H1 (cell line): ENCODE measurements at regions not wholly inside any gene's neighbourhood (a gene's known extent, or its start where the extent isn't known, plus 50 kb on each side); places are given as distances from the start of the nearest gene placed in this dataset.

Experiments used
- CTCF ChIA-PET: fragments of 300-600 bp; sonication (Branson Sonifier 250); formaldehyde crosslinking; loops from one replicate; lab custom pipeline; 2021; ENCODE audit not compliant: partially characterized antibody; lab: Charles Lee
- POLR2A ChIA-PET: fragments of 300-600 bp; sonication (Branson Sonifier 250); formaldehyde crosslinking; loops from one replicate; lab custom pipeline; 2021; ENCODE audit warnings: inconsistent platforms; ENCODE audit not compliant: partially characterized antibody; lab: Charles Lee
- DNase-seq, 2 experiments: peaks; one replicate each; pipeline versions ENCODE4 v3.0.0 to v3.0.0-alpha.2; 2010 to 2022; ENCODE audit warnings: low spot score in 2 of 2, low read depth in 1 of 2, mixed read lengths in 1 of 2
- FAIRE-seq: peaks from 2 replicates; lab custom pipeline; 2011; peaks lifted over from hg19 to GRCh38; lab: Jason Lieb, UNC
- H2AFZ ChIP-seq: 2 replicates; pipeline ENCODE4 v1.8.1; 2012; ENCODE audit warnings: low read length, inconsistent platforms
- H2AK5ac ChIP-seq: 2 replicates; pipeline ENCODE4 v1.6.1; 2013; ENCODE audit warnings: low read depth, low read length
- H2BK120ac ChIP-seq: replicated peaks from 2 replicates; pipeline ENCODE3; 2013; ENCODE audit warnings: low read depth, low read length, inconsistent platforms
- H2BK12ac ChIP-seq: 2 replicates; pipeline ENCODE4 v1.6.1; 2013; ENCODE audit warnings: low read depth, low read length
- H2BK15ac ChIP-seq: 2 replicates; pipeline ENCODE4 v1.6.1; 2013; ENCODE audit warnings: low read length
- H2BK20ac ChIP-seq: 2 replicates; pipeline ENCODE4 v1.6.1; 2013; ENCODE audit warnings: low read length
- H2BK5ac ChIP-seq: 2 replicates; pipeline ENCODE4 v1.6.1; 2013; ENCODE audit warnings: low read depth, low read length
- H3K14ac ChIP-seq: 2 replicates; pipeline ENCODE4 v1.6.1; 2013; ENCODE audit warnings: inconsistent platforms; ENCODE audit not compliant: insufficient read length
- H3K18ac ChIP-seq: 2 replicates; pipeline ENCODE4 v1.6.1; 2013; ENCODE audit warnings: low read length; ENCODE audit errors: extremely low read depth
- H3K23ac ChIP-seq: 2 replicates; pipeline ENCODE4 v1.6.1; 2013; ENCODE audit warnings: inconsistent platforms; ENCODE audit not compliant: insufficient read length
- H3K23me2 ChIP-seq: 2 replicates; pipeline ENCODE4 v1.6.1; 2013; ENCODE audit warnings: low read depth, low read length
- H3K27ac ChIP-seq: 2 replicates; pipeline ENCODE4 v1.6.1; 2011; ENCODE audit warnings: low read depth, low read length, inconsistent platforms
- H3K27me3 ChIP-seq, 4 experiments: replicated peaks in 1 of 4; 1 replicate in 1 of 4; 2 replicates in 3 of 4; pipeline versions ENCODE4 v1.6.1 to v1.8.1; 2011 to 2013; ENCODE audit warnings: low read length in 3 of 4, mild to moderate bottlenecking in 3 of 4, inconsistent platforms in 2 of 4, mixed read lengths in 2 of 4, moderate library complexity in 1 of 4; ENCODE audit not compliant: control insufficient read depth in 3 of 4, insufficient read depth in 3 of 4; ENCODE audit errors: extremely low read depth in 1 of 4
- H3K36me3 ChIP-seq, 4 experiments: 2 replicates each; pipeline versions ENCODE4 v1.6.1 to v1.8.1; 2011 to 2013; ENCODE audit warnings: mild to moderate bottlenecking in 4 of 4, low read length in 3 of 4, moderate library complexity in 2 of 4, control low read depth in 1 of 4, inconsistent platforms in 1 of 4; ENCODE audit not compliant: insufficient read depth in 4 of 4, control insufficient read depth in 2 of 4
- H3K4ac ChIP-seq: replicated peaks from 2 replicates; pipeline ENCODE3; 2013; ENCODE audit warnings: low read length, low read depth, mixed read lengths, inconsistent platforms; ENCODE audit not compliant: insufficient read length
- H3K4me1 ChIP-seq, 4 experiments: replicated peaks in 1 of 4; 1 replicate in 1 of 4; 2 replicates in 3 of 4; pipeline versions ENCODE4 v1.6.1 to v1.8.1; 2011 to 2013; ENCODE audit warnings: low read length in 3 of 4, inconsistent platforms in 2 of 4, mixed read lengths in 1 of 4; ENCODE audit not compliant: insufficient read depth in 4 of 4, control insufficient read depth in 3 of 4
- H3K4me2 ChIP-seq, 2 experiments: 2 replicates each; pipeline versions ENCODE4 v1.6.1 to v1.8.1; 2011 to 2013; ENCODE audit warnings: low read depth in 2 of 2, low read length in 2 of 2, control low read depth in 1 of 2, inconsistent platforms in 1 of 2, mild to moderate bottlenecking in 1 of 2; ENCODE audit not compliant: insufficient read depth in 1 of 2
- H3K4me3 ChIP-seq, 4 experiments: fragments of 200-600, 300-600 bp in 1 of 4; sonication (generic), shearing (Covaris generic), sonication (Bioruptor Twin) in 1 of 4; 2 replicates each; pipeline versions ENCODE4 v1.5.1 to v1.8.1; 2011 to 2016; ENCODE audit warnings: low read length in 4 of 4, low read depth in 3 of 4, control low read depth in 2 of 4, inconsistent platforms in 2 of 4, mild to moderate bottlenecking in 2 of 4, mixed read lengths in 1 of 4, moderate library complexity in 1 of 4; ENCODE audit not compliant: insufficient read depth in 2 of 4; ENCODE audit errors: extremely low read depth in 1 of 4
- H3K56ac ChIP-seq: replicated peaks from 2 replicates; pipeline ENCODE3; 2013; ENCODE audit warnings: low read depth, mild to moderate bottlenecking, mixed read lengths, low read length, inconsistent platforms; ENCODE audit not compliant: insufficient read length
- H3K79me1 ChIP-seq: 2 replicates; pipeline ENCODE4 v1.6.1; 2013; ENCODE audit warnings: low read depth, low read length, control low read depth
- H3K79me2 ChIP-seq, 2 experiments: 2 replicates each; pipeline versions ENCODE4 v1.6.1 to v1.8.1; 2012 to 2013; ENCODE audit warnings: low read length in 2 of 2, mild to moderate bottlenecking in 2 of 2, inconsistent platforms in 1 of 2; ENCODE audit not compliant: insufficient read depth in 2 of 2, control insufficient read depth in 1 of 2
- H3K9ac ChIP-seq, 4 experiments: replicated peaks in 1 of 4; 1 replicate in 1 of 4; 2 replicates in 3 of 4; pipeline versions ENCODE4 v1.6.1 to v1.8.1; 2011 to 2013; ENCODE audit warnings: low read depth in 3 of 4, low read length in 3 of 4, control low read depth in 2 of 4, mild to moderate bottlenecking in 2 of 4, moderate library complexity in 2 of 4, inconsistent platforms in 1 of 4; ENCODE audit errors: extremely low read depth in 1 of 4
- H3K9me3 ChIP-seq, 2 experiments: 2 replicates each; pipeline versions ENCODE4 v1.6.1 to v1.8.1; 2012 to 2013; ENCODE audit warnings: mild to moderate bottlenecking in 2 of 2, moderate library complexity in 2 of 2, control low read depth in 1 of 2, inconsistent platforms in 1 of 2, low read depth in 1 of 2, low read length in 1 of 2, mixed read lengths in 1 of 2; ENCODE audit not compliant: insufficient read depth in 2 of 2
- H4K20me1 ChIP-seq, 2 experiments: replicated peaks in 1 of 2; 2 replicates each; pipeline versions ENCODE3 to v1.8.1; 2011 to 2013; ENCODE audit warnings: inconsistent platforms in 2 of 2, low read length in 2 of 2, mild to moderate bottlenecking in 1 of 2; ENCODE audit not compliant: insufficient read depth in 2 of 2, control insufficient read depth in 1 of 2
- H4K5ac ChIP-seq: 2 replicates; pipeline ENCODE4 v1.6.1; 2013; ENCODE audit warnings: low read length, low read depth, mixed read lengths, inconsistent platforms; ENCODE audit not compliant: insufficient read length
- H4K8ac ChIP-seq: 2 replicates; pipeline ENCODE4 v1.8.0; 2013; ENCODE audit warnings: mild to moderate bottlenecking, moderate library complexity, low read length, inconsistent platforms; ENCODE audit not compliant: insufficient read depth; ENCODE audit errors: extremely low read depth
- H4K91ac ChIP-seq: replicated peaks from 2 replicates; pipeline ENCODE3; 2013; ENCODE audit warnings: low read length, mixed read lengths, inconsistent platforms; ENCODE audit not compliant: insufficient read length
- ASH2L ChIP-seq: fragments of 200-600, 300-600 bp; sonication (generic); IDR thresholded peaks from one replicate; pipeline ENCODE4 v1.7.1; 2017; ENCODE audit warnings: low read length
- CREB1 ChIP-seq: IDR thresholded peaks from 2 replicates; pipeline ENCODE4 v1.6.1; 2012; ENCODE audit warnings: inconsistent platforms
- GTF2F1 ChIP-seq: IDR thresholded peaks from 2 replicates; pipeline ENCODE4 v1.6.1; 2012; ENCODE audit warnings: low read depth, low read length, improper control_type of control experiment, borderline replicate concordance
- JUN ChIP-seq: IDR thresholded peaks from 2 replicates; pipeline ENCODE4 v1.6.1; 2011; ENCODE audit warnings: low read depth, mild to moderate bottlenecking, improper control_type of control experiment, low read length
- SIX5 ChIP-seq: IDR thresholded peaks from 2 replicates; pipeline ENCODE4 v1.6.1; 2011; ENCODE audit warnings: mild to moderate bottlenecking, low read depth, low read length
- WGBS, 2 experiments: shearing (Covaris generic) in 1 of 2; methylation state at CpG; one replicate each; pipeline versions ENCODE4 v1.1.6 to v1.1.7; 2013 to 2015; ENCODE audit warnings: low lambda C conversion rate in 2 of 2, mixed read lengths in 2 of 2, inconsistent platforms in 1 of 2, low coverage in 1 of 2, missing lambda C conversion rate in 1 of 2; ENCODE audit not compliant: insufficient replicate concordance in 2 of 2, insufficient coverage in 1 of 2, insufficient read length in 1 of 2; ENCODE audit errors: extremely low coverage in 1 of 2, missing lambda C conversion rate in 1 of 2; 5-methylcytosine and 5-hydroxymethylcytosine counted together

GRCh38 chr10:130480491-130480890 is 344.3 kb downstream of the GLRX3 start:
- H2AK5ac ChIP-seq, result no peak overlapping the region
- ChIA-PET CTCF (interaction anchor here (1.2 kb wide), 2 partner anchors 10 to 227 kb away, joined by 3 to 6 read pairs; no protein-coding TSS in a partner anchor), POLR2A (no interaction called here)
- H2BK12ac ChIP-seq, result no peak overlapping the region
- H3K36me3 ChIP-seq, result no peaks in the 10 kb centered on the region
- H2BK20ac ChIP-seq, result no peak overlapping the region
- no peaks in the 10 kb centered on the region for H4K20me1 ChIP-seq
- no peak overlapping the region for H3K9ac ChIP-seq
- H3K56ac ChIP-seq, result no peak overlapping the region
- H3K14ac ChIP-seq, result no peak overlapping the region
- H3K27me3 ChIP-seq, result no peaks in the 10 kb centered on the region
- H2BK5ac ChIP-seq, result no peak overlapping the region
- no peak overlapping the region for H3K27ac ChIP-seq
- no peak overlapping the region for H2AFZ ChIP-seq
- no peak overlapping the region for H3K23ac ChIP-seq
- no peak overlapping the region for H3K4me3 ChIP-seq
- no peaks in the 10 kb centered on the region; a peak in 2 of 7 replicates for H3K4me1 ChIP-seq
- FAIRE-seq (no peak), DNase-seq (no peak)
- H4K8ac ChIP-seq, result no peak overlapping the region
- no peak overlapping the region for H2BK15ac ChIP-seq
- H2BK120ac ChIP-seq, result no peak overlapping the region
- H3K9me3 ChIP-seq, result no peaks in the 10 kb centered on the region
- no peak overlapping the region for H3K4ac ChIP-seq
- no peaks in the 10 kb centered on the region for H3K79me1 ChIP-seq
- H3K23me2 ChIP-seq, result no peaks in the 10 kb centered on the region
- H4K5ac ChIP-seq, result no peak overlapping the region
- no peak overlapping the region for H3K4me2 ChIP-seq
- WGBS, 2 experiments, result 100% methylated on average over 13 of the region's 16 CpGs; no CpG with 5 or more reads in 1 of the 2 experiments
- no peaks in the 10 kb centered on the region for H3K79me2 ChIP-seq
- H4K91ac ChIP-seq, result no peak overlapping the region
- H3K18ac ChIP-seq, result no peak overlapping the region
- TF ChIP-seq CREB1 (no peak), JUN (no peak), SIX5 (no peak), ASH2L (no peak), GTF2F1 (no peak)
